SK-N-SH treated with all-trans-retinoic acid at 6 μM for 48 hours (cell line): ENCODE measurements at regions not wholly inside any gene's neighbourhood (a gene's known extent, or its start where the extent isn't known, plus 50 kb on each side); places are given as distances from the start of the nearest gene placed in this dataset.

Source experiments
- ATAC-seq: fragments of 200-7000 bp; cut with Tn5 transposase; 3 replicates; pipeline ENCODE4 v1.9.1; 2020; ENCODE audit warnings: mild to moderate bottlenecking, moderate library complexity
- BACH2 ChIP-seq: fragments of 250-450 bp; sonication (Bioruptor Pico); IDR thresholded peaks from 2 replicates; pipeline ENCODE4 v1.9.0; 2021; ENCODE audit warnings: mild to moderate bottlenecking, borderline replicate concordance
- CREB5 ChIP-seq: fragments of 250-450 bp; sonication (Bioruptor Pico); IDR thresholded peaks from 2 replicates; pipeline ENCODE4 v1.5.1; 2020; ENCODE audit warnings: low read depth, mild to moderate bottlenecking, moderate library complexity
- ESRRG ChIP-seq: fragments of 250-450 bp; sonication (Bioruptor Pico); IDR thresholded peaks from 2 replicates; pipeline ENCODE4 v1.6.1; 2021; ENCODE audit warnings: mild to moderate bottlenecking
- GLIS3 ChIP-seq: fragments of 250-450 bp; sonication (Bioruptor Pico); IDR thresholded peaks from 2 replicates; pipeline ENCODE4 v1.5.0; 2020; ENCODE audit warnings: mild to moderate bottlenecking, moderate library complexity
- POU6F1 ChIP-seq: fragments of 250-450 bp; sonication (Bioruptor Pico); IDR thresholded peaks from 2 replicates; pipeline ENCODE4 v1.8.0; 2021; ENCODE audit warnings: low read depth, mild to moderate bottlenecking, moderate library complexity, borderline replicate concordance
- PPARA ChIP-seq: fragments of 250-450 bp; sonication (Bioruptor Pico); IDR thresholded peaks from 2 replicates; pipeline ENCODE4 v1.5.0; 2020; ENCODE audit warnings: mild to moderate bottlenecking, borderline replicate concordance
- RARB ChIP-seq: fragments of 250-450 bp; sonication (Bioruptor Pico); IDR thresholded peaks from 2 replicates; pipeline ENCODE4 v1.8.0; 2021; ENCODE audit warnings: mild to moderate bottlenecking, moderate library complexity
- TCF4 ChIP-seq: fragments of 250-450 bp; sonication (Bioruptor Pico); IDR thresholded peaks from 2 replicates; pipeline ENCODE4 v1.8.0; 2021; ENCODE audit warnings: mild to moderate bottlenecking, moderate library complexity, borderline replicate concordance
- TOX ChIP-seq: fragments of 250-450 bp; sonication (Bioruptor Pico); IDR thresholded peaks from 2 replicates; pipeline ENCODE4 v1.8.0; 2021; ENCODE audit warnings: mild to moderate bottlenecking, moderate library complexity, borderline replicate concordance
- ZC3H10 ChIP-seq: fragments of 250-450 bp; sonication (Bioruptor Pico); IDR thresholded peaks from 2 replicates; pipeline ENCODE4 v1.5.1; 2021; ENCODE audit warnings: mild to moderate bottlenecking, moderate library complexity
- ZFP30 ChIP-seq: fragments of 450-650 bp; formaldehyde crosslinking; IDR thresholded peaks from 2 replicates; pipeline ENCODE4 v1.5.0; 2022; ENCODE audit warnings: mild to moderate bottlenecking, moderate library complexity
- ZNF70 ChIP-seq: fragments of 450-650 bp; formaldehyde crosslinking; IDR thresholded peaks from 2 replicates; pipeline ENCODE4 v1.5.0; 2020; ENCODE audit warnings: mild to moderate bottlenecking, moderate library complexity

- ATAC-seq = peak; percentile 77
- TF ChIP-seq RARB (CRISPR knock-in tag) (no peak), BACH2 (no peak), PPARA (CRISPR knock-in tag) (no peak), GLIS3 (CRISPR knock-in tag) (no peak), ESRRG (CRISPR knock-in tag) (no peak), CREB5 (CRISPR knock-in tag) (no peak)
Observed at GRCh38 chr11:130817330-130817944, 98.8 kb downstream of the SNX19 start.

- peak; percentile 51 for ATAC-seq
- TF ChIP-seq CREB5 (CRISPR knock-in tag) = no peak
- no peak for TF ChIP-seq POU6F1 (CRISPR knock-in tag)
- no peak for TF ChIP-seq PPARA (CRISPR knock-in tag)
- no peak for TF ChIP-seq GLIS3 (CRISPR knock-in tag)
- no peak for TF ChIP-seq ZC3H10 (CRISPR knock-in tag)
- TF ChIP-seq TCF4 (CRISPR knock-in tag) = no peak
- no peak for TF ChIP-seq TOX (CRISPR knock-in tag)
- TF ChIP-seq ZFP30 (CRISPR knock-in tag) = no peak
- no peak for TF ChIP-seq ZNF70 (CRISPR knock-in tag)
Observed at GRCh38 chr11:130819625-130820024, 96.7 kb downstream of the SNX19 start.
